Lung (tissue), 11 donors: ENCODE measurements at regions not wholly inside any gene's neighbourhood (a gene's known extent, or its start where the extent isn't known, plus 50 kb on each side); places are given as distances from the start of the nearest gene placed in this dataset.

Experiments
- ATAC-seq: fragments of 200-7000 bp; cut with Tn5 transposase; one replicate; pipeline ENCODE4 v1.9.1; 2020; ENCODE audit warnings: moderate number of reproducible peaks; ENCODE audit not compliant: insufficient read depth, low FRiP score
- DNase-seq, 3 donors: peaks; one replicate each; pipeline ENCODE4 v3.0.0-alpha.2; 2013 to 2017
- H3K27ac ChIP-seq, 2 donors: one replicate each; pipeline ENCODE4 v1.5.1; 2013; ENCODE audit warnings: mild to moderate bottlenecking in 2 of 2, moderate library complexity in 2 of 2, control low read depth in 1 of 2, inconsistent platforms in 1 of 2, low read depth in 1 of 2, low read length in 1 of 2
- H3K27me3 ChIP-seq, 3 donors: one replicate each; pipeline ENCODE4 v1.5.1; 2013; ENCODE audit warnings: low read length in 2 of 3; ENCODE audit not compliant: control insufficient read depth in 3 of 3, insufficient read depth in 3 of 3
- H3K36me3 ChIP-seq, 4 donors: one replicate each; pipeline ENCODE4 v1.5.1; 2013; ENCODE audit warnings: low read length in 4 of 4, mild to moderate bottlenecking in 1 of 4, moderate library complexity in 1 of 4; ENCODE audit not compliant: control insufficient read depth in 4 of 4, insufficient read depth in 4 of 4
- H3K4me1 ChIP-seq, 5 donors: one replicate each; pipeline ENCODE4 v1.5.1; 2013; ENCODE audit warnings: low read length in 5 of 5, mild to moderate bottlenecking in 2 of 5, moderate library complexity in 1 of 5; ENCODE audit not compliant: control insufficient read depth in 5 of 5, insufficient read depth in 5 of 5
- H3K4me3 ChIP-seq: one replicate; pipeline ENCODE4 v1.5.1; 2013; ENCODE audit warnings: mild to moderate bottlenecking, control low read depth, moderate library complexity
- H3K9ac ChIP-seq, 2 donors: one replicate each; pipeline ENCODE4 v1.5.1; 2013; ENCODE audit warnings: low read length in 2 of 2, control low read depth in 1 of 2; ENCODE audit not compliant: insufficient read depth in 1 of 2
- H3K9me3 ChIP-seq, 4 donors: one replicate each; pipeline ENCODE4 v1.5.1; 2013; ENCODE audit warnings: low read length in 3 of 4, mild to moderate bottlenecking in 1 of 4, moderate library complexity in 1 of 4; ENCODE audit not compliant: control insufficient read depth in 4 of 4, insufficient read depth in 3 of 4
- CTCF ChIP-seq: IDR thresholded peaks from 2 replicates; pipeline ENCODE4 v1.5.1; 2012; ENCODE audit warnings: mild to moderate bottlenecking; ENCODE audit errors: control extremely low read depth, extremely low read depth
- WGBS, 2 donors: extraction: QIAGEN DNeasy Blood & Tissue Kit; methylation state at CpG; one replicate each; pipeline ENCODE4 v1.1.7; 2013; 5-methylcytosine and 5-hydroxymethylcytosine counted together
- donor health status: control.
- donor health status: control.
- donor health status: Bipolar disorder and iron deficiency.
- donor health status: healthy.
- donor health status: DM: yes; HTN: yes; CAD: no.

GRCh38 chr19:27868007-27868406 is 1344.9 kb downstream of the UQCRFS1 start:
- TF ChIP-seq CTCF: no peak
- Histone ChIP-seq H3K9ac (no peak overlapping the region), H3K27ac (no peak overlapping the region), H3K4me1 (no peaks in the 10 kb centered on the region), H3K27me3 (no peaks in the 10 kb centered on the region), H3K9me3 (peaks cover 0 to 6% (median 3%) of the 10 kb centered on the region in 4 donors), H3K36me3 (no peaks in the 10 kb centered on the region), H3K4me3 (no peak overlapping the region)
- no peak for ATAC-seq
- DNase-seq: no peak

DNA sequence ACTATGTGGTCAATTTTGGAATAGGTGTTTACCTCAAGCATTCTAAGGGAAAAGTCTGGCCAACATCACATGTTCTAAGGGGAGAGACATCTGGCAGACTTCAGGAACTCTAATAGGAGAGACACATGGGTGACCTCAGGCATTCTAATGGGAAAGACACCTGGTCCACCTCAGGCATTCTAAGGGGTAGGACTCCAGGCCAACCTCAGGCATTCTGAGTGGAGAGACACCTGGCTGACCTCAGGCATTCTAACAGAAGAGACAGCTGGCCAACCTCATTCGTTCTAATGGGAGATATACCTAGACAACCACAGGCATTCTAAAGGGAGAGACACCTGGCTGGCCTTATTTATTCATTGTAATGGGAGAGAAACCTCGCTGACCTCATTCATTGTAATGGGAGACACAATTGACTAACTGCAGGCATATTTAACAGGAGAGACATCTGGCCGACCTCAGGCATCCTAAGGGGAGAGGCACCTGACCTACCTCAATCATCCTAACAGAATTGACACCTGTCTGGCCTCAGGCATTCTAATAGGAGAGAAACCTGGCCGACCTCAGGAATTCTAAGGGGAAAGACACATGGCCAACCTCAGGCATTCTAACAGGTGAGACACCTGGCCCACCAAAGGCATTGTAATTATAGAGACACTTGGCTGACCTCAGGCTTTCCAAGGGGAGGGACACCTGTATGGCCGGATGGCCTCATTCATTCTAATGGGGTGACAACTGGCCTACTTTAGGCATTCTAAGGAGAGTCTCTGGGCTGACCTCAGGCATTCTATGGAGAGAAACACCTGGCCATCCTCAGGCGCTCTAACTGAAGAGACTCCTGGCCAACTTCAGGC is 1346.8 kb downstream of the UQCRFS1 start:
- ATAC-seq (no peak), DNase-seq (no peak)
- Histone ChIP-seq H3K9me3 (peaks cover 2 to 16% (median 6%) of the 10 kb centered on the region in 4 donors), H3K27ac (no peak overlapping the region), H3K4me1 (no peaks in the 10 kb centered on the region), H3K9ac (no peak overlapping the region), H3K27me3 (no peaks in the 10 kb centered on the region), H3K4me3 (no peak overlapping the region), H3K36me3 (no peaks in the 10 kb centered on the region)
- TF ChIP-seq CTCF: no peak
- 79 to 80% methylated on average over 6 of the region's 6 CpGs for WGBS, 2 donors

- H3K4me3 ChIP-seq: no peak overlapping the region
- no peak for TF ChIP-seq CTCF
- H3K9me3 ChIP-seq: peaks cover 2 to 40% (median 22%) of the 10 kb centered on the region in 4 donors
- no peaks in the 10 kb centered on the region for H3K4me1 ChIP-seq
- no peaks in the 10 kb centered on the region for H3K27me3 ChIP-seq
- DNase-seq (no peak), ATAC-seq (no peak)
- 80 to 83% methylated on average over 8 of the region's 8 CpGs for WGBS, 2 donors
- H3K9ac ChIP-seq: no peak overlapping the region
- H3K27ac ChIP-seq: no peak overlapping the region
- H3K36me3 ChIP-seq: no peaks in the 10 kb centered on the region
Measured at GRCh38 chr19:27861411-27861975, 1351.5 kb downstream of the UQCRFS1 start.
